CD8-positive, alpha-beta memory T cell (primary cell): ENCODE measurements at regions not wholly inside any gene's neighbourhood (a gene's known extent, or its start where the extent isn't known, plus 50 kb on each side); places are given as distances from the start of the nearest gene placed in this dataset.

Experiments used
- CTCF ChIA-PET: fragments of 350-600 bp; sonication (Branson Sonifier 250); formaldehyde crosslinking; loops from one replicate; lab custom pipeline; 2021; ENCODE audit warnings: antibody characterized with exemption; lab: Charles Lee
- POLR2A ChIA-PET: fragments of 350-600 bp; sonication (Branson Sonifier 250); formaldehyde crosslinking; loops from one replicate; lab custom pipeline; 2021; ENCODE audit warnings: antibody characterized with exemption; lab: Charles Lee
- DNase-seq, 5 donors: peaks; one replicate each; pipeline versions ENCODE4 v3.0.0 to v3.0.0-alpha.2; 2020 to 2022; ENCODE audit warnings: mixed read lengths in 1 of 5
- H3K27ac ChIP-seq: one replicate; pipeline ENCODE4 v1.7.0; 2013; ENCODE audit warnings: low read depth, mild to moderate bottlenecking, low read length, moderate library complexity
- H3K27me3 ChIP-seq: 2 replicates; pipeline ENCODE4 v1.7.0; 2013; ENCODE audit warnings: low read length, mild to moderate bottlenecking; ENCODE audit not compliant: insufficient read depth, poor library complexity, severe bottlenecking
- H3K36me3 ChIP-seq: 2 replicates; pipeline ENCODE4 v1.7.0; 2013; ENCODE audit warnings: mild to moderate bottlenecking, low read length, moderate library complexity; ENCODE audit not compliant: insufficient read depth
- H3K4me1 ChIP-seq: 2 replicates; pipeline ENCODE4 v1.7.0; 2013; ENCODE audit warnings: mild to moderate bottlenecking, low read length, moderate library complexity; ENCODE audit not compliant: insufficient read depth
- H3K4me3 ChIP-seq: 2 replicates; pipeline ENCODE4 v1.7.0; 2013; ENCODE audit warnings: mild to moderate bottlenecking, low read length
- H3K9me3 ChIP-seq: 2 replicates; pipeline ENCODE4 v1.7.0; 2013; ENCODE audit warnings: mild to moderate bottlenecking, low read length
- H3K27ac Mint-ChIP-seq, 8 donors: one replicate each; pipeline ENCODE4 v1.8.0; 2020 to 2021; ENCODE audit warnings: mixed read lengths in 8 of 8, mild to moderate bottlenecking in 6 of 8, inconsistent platforms in 3 of 8, moderate library complexity in 3 of 8
- H3K27me3 Mint-ChIP-seq, 2 donors: one replicate each; pipeline ENCODE4 v1.8.0; 2020 to 2021; ENCODE audit warnings: mixed read lengths in 2 of 2, mild to moderate bottlenecking in 1 of 2, moderate library complexity in 1 of 2
- H3K36me3 Mint-ChIP-seq, 3 donors: one replicate each; pipeline ENCODE4 v1.8.0; 2020 to 2021; ENCODE audit warnings: mixed read lengths in 3 of 3, inconsistent platforms in 1 of 3, mild to moderate bottlenecking in 1 of 3
- H3K4me1 Mint-ChIP-seq, 3 donors: one replicate each; pipeline ENCODE4 v1.8.0; 2020 to 2021; ENCODE audit warnings: mixed read lengths in 3 of 3, inconsistent platforms in 1 of 3, mild to moderate bottlenecking in 1 of 3
- H3K4me3 Mint-ChIP-seq, 7 donors: one replicate each; pipeline ENCODE4 v1.8.0; 2020 to 2021; ENCODE audit warnings: mixed read lengths in 7 of 7, mild to moderate bottlenecking in 6 of 7, moderate library complexity in 4 of 7, inconsistent platforms in 2 of 7
- H3K9me3 Mint-ChIP-seq, 5 donors: one replicate each; pipeline ENCODE4 v1.8.0; 2020 to 2022; ENCODE audit warnings: mixed read lengths in 5 of 5, mild to moderate bottlenecking in 3 of 5, moderate library complexity in 2 of 5, inconsistent platforms in 1 of 5

GRCh38 chr12:111150921-111151840 is 217.7 kb downstream of the PHETA1 start:
- peaks cover 0 to 2% (median 0%) of the 10 kb centered on the region in 5 donors for H3K9me3 Mint-ChIP-seq

GRCh38 chr12:111150360-111150759 is 218.5 kb downstream of the PHETA1 start:
- Mint-ChIP-seq H3K4me1 (no peaks in the 10 kb centered on the region), H3K36me3 (no peaks in the 10 kb centered on the region), H3K4me3 (no peak overlapping the region), H3K9me3 (peaks cover 0 to 2% (median 0%) of the 10 kb centered on the region in 5 donors), H3K27ac (no peak overlapping the region), H3K27me3 (peaks cover 14 to 44% of the 10 kb centered on the region in 2 donors)
- CTCF ChIA-PET, result no interaction called here
- POLR2A ChIA-PET, result no interaction called here
- no peaks in the 10 kb centered on the region for H3K4me1 ChIP-seq
- H3K27me3 ChIP-seq, result peaks cover 6% of the 10 kb centered on the region
- no peak overlapping the region for H3K4me3 ChIP-seq
- no peaks in the 10 kb centered on the region for H3K36me3 ChIP-seq
- DNase-seq, result no peak
- no peak overlapping the region for H3K27ac ChIP-seq
- no peaks in the 10 kb centered on the region for H3K9me3 ChIP-seq

More at GRCh38 chr12:111150921-111151840, 217.7 kb downstream of the PHETA1 start:
- H3K27ac ChIP-seq, result no peak overlapping the region
- no peaks in the 10 kb centered on the region for H3K36me3 ChIP-seq
- ChIA-PET CTCF (no interaction called here), POLR2A (no interaction called here)
- H3K9me3 ChIP-seq, result no peaks in the 10 kb centered on the region
- H3K4me1 ChIP-seq, result no peaks in the 10 kb centered on the region
- Mint-ChIP-seq H3K4me1 (no peaks in the 10 kb centered on the region), H3K4me3 (no peak overlapping the region), H3K27ac (no peak overlapping the region), H3K36me3 (no peaks in the 10 kb centered on the region), H3K27me3 (peaks cover 11 to 43% of the 10 kb centered on the region in 2 donors)
- H3K4me3 ChIP-seq, result no peak overlapping the region
- peaks cover 6% of the 10 kb centered on the region for H3K27me3 ChIP-seq
- DNase-seq, result no peak

GRCh38 chr12:111149299-111149698 is 219.6 kb downstream of the PHETA1 start:
- Histone ChIP-seq H3K27ac (no peak overlapping the region), H3K27me3 (no peaks in the 10 kb centered on the region), H3K36me3 (no peaks in the 10 kb centered on the region), H3K4me3 (no peak overlapping the region), H3K4me1 (no peaks in the 10 kb centered on the region), H3K9me3 (no peaks in the 10 kb centered on the region)
- no peaks in the 10 kb centered on the region for H3K4me1 Mint-ChIP-seq
- no peak overlapping the region for H3K27ac Mint-ChIP-seq
- no peak overlapping the region for H3K4me3 Mint-ChIP-seq
- H3K27me3 Mint-ChIP-seq, result peaks cover 12 to 43% of the 10 kb centered on the region in 2 donors
- H3K9me3 Mint-ChIP-seq, result peaks cover 0 to 2% (median 0%) of the 10 kb centered on the region in 5 donors
- H3K36me3 Mint-ChIP-seq, result no peaks in the 10 kb centered on the region
- ChIA-PET POLR2A (no interaction called here), CTCF (no interaction called here)
- no peak for DNase-seq

- DNase-seq, result no peak
- peaks cover 7 to 35% of the 10 kb centered on the region in 2 donors for H3K27me3 Mint-ChIP-seq
- CTCF ChIA-PET, result no interaction called here
These were observed 220.9 kb downstream of the PHETA1 start for GRCh38 chr12:111148005-111148404.

GRCh38 chr12:111143271-111143670 is 222.9 kb upstream of the MYL2 start:
- H3K4me3 Mint-ChIP-seq, result no peak overlapping the region
- ChIA-PET POLR2A (no interaction called here), CTCF (no interaction called here)
- no peaks in the 10 kb centered on the region for H3K36me3 ChIP-seq
- H3K9me3 ChIP-seq, result no peaks in the 10 kb centered on the region
- H3K36me3 Mint-ChIP-seq, result no peaks in the 10 kb centered on the region
- H3K4me1 Mint-ChIP-seq, result no peaks in the 10 kb centered on the region
- H3K27me3 ChIP-seq, result no peaks in the 10 kb centered on the region
- peaks cover 12 to 34% of the 10 kb centered on the region in 2 donors for H3K27me3 Mint-ChIP-seq
- H3K4me3 ChIP-seq, result no peak overlapping the region
- no peak for DNase-seq
- H3K27ac Mint-ChIP-seq, result no peak overlapping the region
- H3K27ac ChIP-seq, result no peak overlapping the region
- peaks cover 0 to 2% (median 0%) of the 10 kb centered on the region in 5 donors for H3K9me3 Mint-ChIP-seq
- H3K4me1 ChIP-seq, result no peaks in the 10 kb centered on the region

More at GRCh38 chr12:111148005-111148404, 220.9 kb downstream of the PHETA1 start:
- no peaks in the 10 kb centered on the region for H3K4me1 Mint-ChIP-seq
- Histone ChIP-seq H3K4me3 (no peak overlapping the region), H3K9me3 (no peaks in the 10 kb centered on the region), H3K27me3 (no peaks in the 10 kb centered on the region), H3K36me3 (no peaks in the 10 kb centered on the region), H3K4me1 (no peaks in the 10 kb centered on the region), H3K27ac (no peak overlapping the region)
- POLR2A ChIA-PET, result no interaction called here
- peaks cover 0 to 2% (median 0%) of the 10 kb centered on the region in 5 donors for H3K9me3 Mint-ChIP-seq
- no peaks in the 10 kb centered on the region for H3K36me3 Mint-ChIP-seq
- no peak overlapping the region for H3K27ac Mint-ChIP-seq
- H3K4me3 Mint-ChIP-seq, result no peak overlapping the region

GRCh38 chr12:111141205-111141604 is 220.8 kb upstream of the MYL2 start:
- Histone ChIP-seq H3K36me3 (no peaks in the 10 kb centered on the region), H3K27me3 (no peaks in the 10 kb centered on the region), H3K4me1 (no peaks in the 10 kb centered on the region), H3K9me3 (no peaks in the 10 kb centered on the region), H3K27ac (no peak overlapping the region), H3K4me3 (no peak overlapping the region)
- Mint-ChIP-seq H3K27me3 (peaks cover 16 to 29% of the 10 kb centered on the region in 2 donors), H3K4me1 (no peaks in the 10 kb centered on the region), H3K4me3 (no peak overlapping the region), H3K27ac (no peak overlapping the region), H3K9me3 (peaks cover 0 to 2% (median 0%) of the 10 kb centered on the region in 5 donors), H3K36me3 (no peaks in the 10 kb centered on the region)
- CTCF ChIA-PET, result no interaction called here
- POLR2A ChIA-PET, result no interaction called here
- no peak for DNase-seq

- H3K27me3 Mint-ChIP-seq, result peaks cover 27 to 40% of the 10 kb centered on the region in 2 donors
- CTCF ChIA-PET, result no interaction called here
- H3K9me3 Mint-ChIP-seq, result peaks cover 0 to 6% (median 0%) of the 10 kb centered on the region in 5 donors
These were observed 217.6 kb upstream of the MYL2 start for GRCh38 chr12:111138016-111138415.

GRCh38 chr12:111135293-111135832 is 215.0 kb upstream of the MYL2 start:
- H3K9me3 Mint-ChIP-seq, result peaks cover 0 to 6% (median 0%) of the 10 kb centered on the region in 5 donors
- H3K9me3 ChIP-seq, result no peaks in the 10 kb centered on the region

More at GRCh38 chr12:111138016-111138415, 217.6 kb upstream of the MYL2 start:
- no peak overlapping the region for H3K4me3 ChIP-seq
- H3K36me3 ChIP-seq, result no peaks in the 10 kb centered on the region
- no peaks in the 10 kb centered on the region for H3K36me3 Mint-ChIP-seq
- H3K9me3 ChIP-seq, result no peaks in the 10 kb centered on the region
- no peak overlapping the region for H3K27ac ChIP-seq
- no peaks in the 10 kb centered on the region for H3K4me1 Mint-ChIP-seq
- H3K27ac Mint-ChIP-seq, result no peak overlapping the region
- no peak for DNase-seq
- no peaks in the 10 kb centered on the region for H3K4me1 ChIP-seq
- no peak overlapping the region for H3K4me3 Mint-ChIP-seq
- POLR2A ChIA-PET, result no interaction called here
- no peaks in the 10 kb centered on the region for H3K27me3 ChIP-seq

More at GRCh38 chr12:111135293-111135832, 215.0 kb upstream of the MYL2 start:
- CTCF ChIA-PET, result no interaction called here
- Histone ChIP-seq H3K27me3 (no peaks in the 10 kb centered on the region), H3K4me1 (no peaks in the 10 kb centered on the region), H3K27ac (no peak overlapping the region), H3K36me3 (no peaks in the 10 kb centered on the region), H3K4me3 (no peak overlapping the region)
- Mint-ChIP-seq H3K4me1 (no peaks in the 10 kb centered on the region), H3K36me3 (no peaks in the 10 kb centered on the region), H3K27me3 (peaks cover 25 to 43% of the 10 kb centered on the region in 2 donors), H3K27ac (no peak overlapping the region), H3K4me3 (peak overlapping the region in 1 of 7 donors; percentile 49)
- DNase-seq, result no peak
- POLR2A ChIA-PET, result no interaction called here
